ENCODE measurements at regions not wholly inside any gene's neighbourhood (a gene's known extent, or its start where the extent isn't known, plus 50 kb on each side); places are given as distances from the start of the nearest gene placed in this dataset.

DNA sequence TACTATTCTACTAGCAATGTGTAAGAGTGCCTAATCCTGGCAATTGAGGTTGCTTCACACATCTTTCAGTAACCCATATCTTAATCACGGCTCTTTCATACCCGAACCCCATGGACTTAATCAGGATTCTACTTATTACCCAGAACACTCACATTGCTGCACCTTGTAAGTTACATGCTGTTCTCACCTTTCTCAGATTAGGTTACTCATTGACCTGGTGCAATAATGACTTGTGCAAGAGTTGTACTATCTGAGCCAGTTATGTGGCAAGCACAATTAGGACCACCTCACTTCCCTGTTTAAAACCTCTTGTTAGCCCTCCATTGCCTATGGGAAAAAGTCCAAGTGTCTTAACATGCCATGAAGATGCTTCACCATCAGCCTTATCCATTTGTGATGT lies 306.7 kb upstream of the E2F7 start:
- Mint-ChIP-seq H3K36me3 (no peaks in the 10 kb centered on the region), H3K27ac (no peak overlapping the region), H3K27me3 (no peaks in the 10 kb centered on the region), H3K4me3 (no peak overlapping the region), H3K9me3 (no peaks in the 10 kb centered on the region), H3K4me1 (no peaks in the 10 kb centered on the region)
- no peak for ATAC-seq

DNA sequence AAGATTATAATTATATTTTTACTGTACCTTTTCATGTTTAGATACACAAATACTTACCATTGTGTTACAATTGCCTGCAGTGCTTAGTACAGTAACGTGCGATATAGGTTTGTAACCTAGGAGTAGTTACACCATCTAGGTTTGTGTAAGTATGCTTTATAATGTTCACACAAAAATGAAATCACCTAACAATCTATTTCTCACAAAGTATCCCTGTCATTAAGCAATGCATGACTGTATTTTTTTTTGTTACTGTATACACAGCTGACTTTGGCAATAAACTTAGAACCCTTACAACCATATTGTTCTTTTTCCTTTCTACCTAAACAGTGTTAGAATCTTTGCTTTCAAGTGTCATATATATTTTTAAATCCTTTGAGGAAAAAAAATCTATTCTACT lies 303.0 kb upstream of the E2F7 start:
- Mint-ChIP-seq H3K36me3 (no peaks in the 10 kb centered on the region), H3K27ac (no peak overlapping the region), H3K4me1 (no peaks in the 10 kb centered on the region), H3K4me3 (no peak overlapping the region), H3K9me3 (no peaks in the 10 kb centered on the region), H3K27me3 (no peaks in the 10 kb centered on the region)
- ATAC-seq: no peak

DNA sequence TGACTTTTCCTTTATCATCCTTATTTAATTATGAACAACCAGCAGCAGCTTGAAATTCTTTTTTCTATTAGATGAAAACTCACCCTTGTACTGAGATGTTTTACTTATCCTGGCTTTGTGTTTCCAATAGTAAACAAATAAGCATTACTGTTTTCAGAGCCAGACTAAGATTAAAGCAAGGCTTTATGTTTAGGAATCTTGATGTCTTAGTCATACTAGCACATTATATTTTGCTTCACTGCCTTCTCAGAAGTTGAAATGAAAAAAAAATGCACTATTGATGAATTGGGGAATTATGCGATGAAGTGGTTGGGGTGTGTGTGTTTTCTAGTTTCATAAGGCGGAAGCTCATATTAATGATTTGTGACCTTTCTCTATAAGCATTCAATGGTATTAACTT lies 301.2 kb upstream of the E2F7 start:
- Mint-ChIP-seq H3K4me1 (no peaks in the 10 kb centered on the region), H3K36me3 (no peaks in the 10 kb centered on the region), H3K27me3 (no peaks in the 10 kb centered on the region), H3K4me3 (no peak overlapping the region), H3K9me3 (no peaks in the 10 kb centered on the region), H3K27ac (no peak overlapping the region)
- no peak for ATAC-seq

GRCh38 chr12:77364400-77364799 lies 299.0 kb upstream of the E2F7 start:
- no peak for ATAC-seq
- no peaks in the 10 kb centered on the region for H3K4me1 Mint-ChIP-seq
- H3K27ac Mint-ChIP-seq: no peak overlapping the region
- no peaks in the 10 kb centered on the region for H3K36me3 Mint-ChIP-seq
- H3K27me3 Mint-ChIP-seq: no peaks in the 10 kb centered on the region
- peaks cover 2% of the 10 kb centered on the region for H3K9me3 Mint-ChIP-seq
- H3K4me3 Mint-ChIP-seq: no peak overlapping the region

- Mint-ChIP-seq H3K27ac (no peak overlapping the region), H3K4me3 (no peak overlapping the region), H3K27me3 (no peaks in the 10 kb centered on the region), H3K36me3 (no peaks in the 10 kb centered on the region), H3K4me1 (no peaks in the 10 kb centered on the region), H3K9me3 (peaks cover 3% of the 10 kb centered on the region)
- ATAC-seq: no peak
Observed at GRCh38 chr12:77362509-77363210, 297.3 kb upstream of the E2F7 start.

DNA sequence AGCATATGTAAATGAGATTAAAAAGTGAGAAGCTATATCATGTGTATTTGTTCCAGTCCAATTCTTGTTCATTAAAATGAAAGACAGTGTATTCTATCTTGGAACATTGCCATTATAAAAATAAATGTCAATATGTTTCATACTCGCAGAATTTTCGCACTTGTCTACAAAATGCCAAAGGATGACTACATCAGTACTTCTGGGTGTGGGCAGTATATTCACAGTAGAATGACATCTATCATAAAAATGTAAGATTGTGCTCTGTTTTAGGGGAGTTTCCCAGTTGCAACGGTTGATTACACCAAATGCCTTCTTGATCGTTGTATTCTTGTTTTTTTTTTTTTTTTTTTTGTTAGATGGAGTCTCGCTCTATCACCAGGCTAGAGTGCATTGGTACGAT lies 292.3 kb upstream of the E2F7 start:
- Mint-ChIP-seq H3K36me3 (no peaks in the 10 kb centered on the region), H3K4me3 (no peak overlapping the region), H3K27me3 (no peaks in the 10 kb centered on the region), H3K27ac (no peak overlapping the region), H3K4me1 (no peaks in the 10 kb centered on the region), H3K9me3 (peaks cover 6% of the 10 kb centered on the region)
- ATAC-seq: no peak

GRCh38 chr12:77354766-77355362 lies 289.5 kb upstream of the E2F7 start:
- H3K27me3 Mint-ChIP-seq: no peaks in the 10 kb centered on the region
- H3K4me3 Mint-ChIP-seq: no peak overlapping the region
- no peak for ATAC-seq
- no peak overlapping the region for H3K27ac Mint-ChIP-seq
- H3K4me1 Mint-ChIP-seq: no peaks in the 10 kb centered on the region
- H3K36me3 Mint-ChIP-seq: no peaks in the 10 kb centered on the region
- peaks cover 6% of the 10 kb centered on the region for H3K9me3 Mint-ChIP-seq

- Mint-ChIP-seq H3K9me3 (peaks cover 2% of the 10 kb centered on the region), H3K27ac (no peak overlapping the region), H3K36me3 (no peaks in the 10 kb centered on the region), H3K4me1 (no peaks in the 10 kb centered on the region), H3K27me3 (no peaks in the 10 kb centered on the region), H3K4me3 (no peak overlapping the region)
- ATAC-seq: no peak
Observed at GRCh38 chr12:77352946-77353345, 287.6 kb upstream of the E2F7 start.

GRCh38 chr12:77351860-77352259 lies 286.5 kb upstream of the E2F7 start:
- Mint-ChIP-seq H3K27me3 (no peaks in the 10 kb centered on the region), H3K9me3 (no peaks in the 10 kb centered on the region), H3K36me3 (no peaks in the 10 kb centered on the region), H3K4me3 (no peak overlapping the region), H3K4me1 (no peaks in the 10 kb centered on the region), H3K27ac (no peak overlapping the region)
- no peak for ATAC-seq

DNA sequence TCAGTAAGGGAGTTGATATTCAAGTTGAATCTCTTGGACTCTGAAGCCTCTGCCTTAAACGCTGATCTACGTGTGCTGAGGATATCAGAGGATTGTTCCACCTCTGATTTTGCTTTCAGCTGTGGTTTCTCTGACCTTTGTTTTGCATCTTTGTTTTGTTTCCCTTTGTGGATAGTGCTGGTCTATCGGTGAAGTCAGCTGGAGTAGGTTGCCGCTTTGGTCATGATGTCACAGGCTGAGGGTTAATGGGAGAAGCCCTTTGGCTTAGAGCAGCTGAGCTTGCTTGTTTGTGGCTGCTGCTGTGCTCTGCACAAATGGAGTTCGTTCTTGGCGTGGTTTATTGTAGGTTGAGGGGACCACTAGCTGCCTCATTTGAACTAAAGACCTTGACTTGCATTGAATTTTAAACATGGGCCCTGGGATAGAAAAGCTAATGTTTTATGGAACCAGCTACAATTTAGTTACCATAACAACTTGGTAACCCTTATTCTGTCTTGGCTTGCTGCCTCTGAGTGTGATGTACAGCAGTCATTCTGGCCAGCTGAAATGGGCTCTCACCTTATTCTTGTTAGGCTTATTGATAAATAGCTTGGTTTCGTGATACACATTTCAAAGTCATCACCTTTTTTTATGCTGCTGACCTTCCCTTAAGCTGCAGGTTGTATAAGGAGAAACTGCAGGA lies 284.5 kb upstream of the E2F7 start:
- Mint-ChIP-seq H3K4me1 (no peaks in the 10 kb centered on the region), H3K4me3 (no peak overlapping the region), H3K9me3 (no peaks in the 10 kb centered on the region), H3K36me3 (no peaks in the 10 kb centered on the region), H3K27me3 (no peaks in the 10 kb centered on the region), H3K27ac (no peak overlapping the region)
- ATAC-seq: no peak

DNA sequence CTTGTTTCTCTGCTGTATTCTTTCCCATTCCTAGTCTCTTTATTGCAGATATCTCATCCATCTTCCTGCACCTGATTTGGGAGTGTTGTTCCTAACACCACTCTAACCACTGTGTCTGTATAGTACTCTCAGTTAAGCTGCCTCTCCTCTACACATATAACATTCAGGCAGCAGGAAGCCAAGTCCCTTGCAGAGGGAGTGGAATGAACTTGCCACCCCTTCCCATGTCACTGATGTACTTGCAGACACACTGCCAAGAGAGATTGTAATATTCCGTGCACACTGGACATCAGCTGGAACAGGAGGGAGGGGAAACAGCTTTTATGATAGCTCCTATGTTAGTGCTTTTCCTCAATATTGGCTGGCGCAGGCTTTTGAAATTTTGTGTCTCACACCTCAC lies 281.6 kb upstream of the E2F7 start:
- Mint-ChIP-seq H3K4me3 (no peak overlapping the region), H3K4me1 (no peaks in the 10 kb centered on the region), H3K27ac (no peak overlapping the region), H3K9me3 (no peaks in the 10 kb centered on the region), H3K36me3 (no peaks in the 10 kb centered on the region), H3K27me3 (no peaks in the 10 kb centered on the region)
- no peak for ATAC-seq

GRCh38 chr12:77345336-77345735 lies 280.0 kb upstream of the E2F7 start:
- Mint-ChIP-seq H3K27ac (no peak overlapping the region), H3K4me3 (no peak overlapping the region), H3K9me3 (no peaks in the 10 kb centered on the region), H3K36me3 (no peaks in the 10 kb centered on the region), H3K27me3 (no peaks in the 10 kb centered on the region), H3K4me1 (no peaks in the 10 kb centered on the region)
- ATAC-seq: no peak

DNA sequence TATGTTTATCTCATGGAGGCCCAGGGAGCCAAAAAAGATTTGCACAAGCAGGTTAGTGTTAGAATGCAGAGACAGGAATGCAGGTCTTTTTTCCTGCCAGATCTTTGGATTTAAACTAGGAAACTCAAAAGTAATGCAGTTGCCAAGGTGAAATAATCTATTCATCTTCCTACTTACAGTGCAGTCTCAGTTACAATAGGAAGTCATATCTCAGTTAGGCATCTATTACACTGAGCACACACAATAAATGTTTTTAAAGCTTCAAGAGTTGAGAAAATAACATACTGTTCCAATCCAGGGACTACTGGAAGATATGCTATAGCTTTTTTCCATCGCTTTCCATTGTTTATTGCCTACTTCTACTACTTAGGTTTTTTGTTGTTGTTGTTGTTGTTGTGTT lies 279.3 kb upstream of the E2F7 start:
- no peak for ATAC-seq
- Mint-ChIP-seq H3K36me3 (no peaks in the 10 kb centered on the region), H3K9me3 (peaks cover under 1% of the 10 kb centered on the region), H3K4me1 (no peaks in the 10 kb centered on the region), H3K27ac (no peak overlapping the region), H3K27me3 (no peaks in the 10 kb centered on the region), H3K4me3 (no peak overlapping the region)

GRCh38 chr12:77343291-77343690 lies 277.9 kb upstream of the E2F7 start:
- Mint-ChIP-seq H3K4me3 (no peak overlapping the region), H3K27ac (no peak overlapping the region), H3K36me3 (no peaks in the 10 kb centered on the region), H3K27me3 (no peaks in the 10 kb centered on the region), H3K9me3 (peaks cover 3% of the 10 kb centered on the region), H3K4me1 (no peaks in the 10 kb centered on the region)
- ATAC-seq: no peak

GRCh38 chr12:77342253-77342652 lies 276.9 kb upstream of the E2F7 start:
- no peak for ATAC-seq
- Mint-ChIP-seq H3K36me3 (no peaks in the 10 kb centered on the region), H3K27me3 (no peaks in the 10 kb centered on the region), H3K4me3 (no peak overlapping the region), H3K27ac (no peak overlapping the region), H3K4me1 (no peaks in the 10 kb centered on the region), H3K9me3 (peaks cover 3% of the 10 kb centered on the region)

DNA sequence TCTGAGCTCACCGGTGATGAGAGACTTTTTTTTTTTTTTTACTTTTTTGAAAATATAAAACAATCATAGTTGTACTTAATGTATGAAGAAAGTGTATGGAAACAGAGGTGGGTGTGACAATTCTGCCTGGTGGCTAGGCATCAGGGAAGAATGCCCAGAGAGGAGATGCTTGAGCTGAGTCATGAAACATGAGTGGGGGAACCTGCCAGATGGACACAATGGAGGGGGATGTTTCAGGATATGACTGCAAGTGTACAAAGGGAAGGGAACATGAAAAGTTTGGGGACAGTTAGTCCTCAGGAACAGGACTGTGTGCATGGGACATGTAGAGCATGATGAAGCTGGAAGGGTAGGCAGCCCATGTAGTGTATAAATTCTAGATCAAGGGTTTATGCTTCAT lies 274.2 kb upstream of the E2F7 start:
- Mint-ChIP-seq H3K27me3 (no peaks in the 10 kb centered on the region), H3K27ac (no peak overlapping the region), H3K4me3 (no peak overlapping the region), H3K4me1 (no peaks in the 10 kb centered on the region), H3K36me3 (no peaks in the 10 kb centered on the region), H3K9me3 (peaks cover 3% of the 10 kb centered on the region)
- ATAC-seq: no peak

Data from stimulated activated memory B cell treated with anti-CD40 and anti-IgM and Interleukin-4, amounts not matched to agents 10 μg/mL and 1 μg/mL and 100 μg/mL, for 72 hours (primary cell).